Spleen (tissue), 7 donors: ENCODE measurements at regions not wholly inside any gene's neighbourhood (a gene's known extent, or its start where the extent isn't known, plus 50 kb on each side); places are given as distances from the start of the nearest gene placed in this dataset.

ENCODE experiments used
- POLR2A ChIP-seq, 3 donors: fragments of 450-650 bp; IDR thresholded peaks; one replicate each; pipeline ENCODE4 v1.5.1; 2017; ENCODE audit warnings: antibody characterized with exemption in 3 of 3, mild to moderate bottlenecking in 1 of 3
- POLR2AphosphoS5 ChIP-seq, 3 donors: sonication (generic); formaldehyde crosslinking; IDR thresholded peaks; one replicate each; pipeline ENCODE4 v1.5.1; 2017; ENCODE audit warnings: antibody characterized with exemption in 3 of 3
- TF ChIP-seq, protein P1 (sequence below), 11 experiments: fragments of 200-600 bp in 7 of 11; fragments of 450-650 bp in 4 of 11; sonication (generic) in 4 of 11; IDR thresholded peaks in 8 of 11; conservative IDR thresholded peaks in 3 of 11; 1 replicate in 7 of 11; 2 replicates in 4 of 11; pipeline versions ENCODE4 v1.4.0 to v1.8.0; 2016 to 2021; ENCODE audit warnings: antibody characterized with exemption in 11 of 11, inconsistent platforms in 4 of 11, mild to moderate bottlenecking in 1 of 11
- donor health status: DM: no; HTN: no; CAD: no; lungs with moderate emphysema.
- donor health status: DM: no; HTN: no; CAD: no.
- donor health status: DM: no; HTN: no; CAD: no.

DNA sequence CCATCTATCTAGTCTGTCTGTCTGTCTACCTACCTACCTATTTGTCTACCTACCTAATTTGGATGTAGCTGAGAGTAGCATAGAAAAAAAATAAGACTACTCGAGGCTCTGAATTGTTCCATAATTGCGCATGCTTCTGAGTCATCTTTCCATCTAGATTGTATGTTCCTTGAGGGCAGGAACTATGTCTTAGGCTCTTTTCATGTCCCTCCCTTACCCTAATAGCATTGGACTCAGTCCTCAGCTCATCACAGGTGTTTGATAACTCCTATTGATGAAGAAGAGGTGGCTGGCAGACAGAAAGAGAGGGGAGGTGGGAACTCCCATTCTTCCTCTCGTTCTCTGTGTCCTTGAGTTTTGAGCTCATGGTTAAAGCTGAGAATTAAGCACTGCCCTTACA lies 263.7 kb downstream of the TTC6 start:
- TF ChIP-seq POLR2A (IDR thresholded peaks at IDR 0.05) (no peak), POLR2AphosphoS5 (IDR thresholded peaks at IDR 0.05) (no peak)
- TF ChIP-seq, protein P1, sequence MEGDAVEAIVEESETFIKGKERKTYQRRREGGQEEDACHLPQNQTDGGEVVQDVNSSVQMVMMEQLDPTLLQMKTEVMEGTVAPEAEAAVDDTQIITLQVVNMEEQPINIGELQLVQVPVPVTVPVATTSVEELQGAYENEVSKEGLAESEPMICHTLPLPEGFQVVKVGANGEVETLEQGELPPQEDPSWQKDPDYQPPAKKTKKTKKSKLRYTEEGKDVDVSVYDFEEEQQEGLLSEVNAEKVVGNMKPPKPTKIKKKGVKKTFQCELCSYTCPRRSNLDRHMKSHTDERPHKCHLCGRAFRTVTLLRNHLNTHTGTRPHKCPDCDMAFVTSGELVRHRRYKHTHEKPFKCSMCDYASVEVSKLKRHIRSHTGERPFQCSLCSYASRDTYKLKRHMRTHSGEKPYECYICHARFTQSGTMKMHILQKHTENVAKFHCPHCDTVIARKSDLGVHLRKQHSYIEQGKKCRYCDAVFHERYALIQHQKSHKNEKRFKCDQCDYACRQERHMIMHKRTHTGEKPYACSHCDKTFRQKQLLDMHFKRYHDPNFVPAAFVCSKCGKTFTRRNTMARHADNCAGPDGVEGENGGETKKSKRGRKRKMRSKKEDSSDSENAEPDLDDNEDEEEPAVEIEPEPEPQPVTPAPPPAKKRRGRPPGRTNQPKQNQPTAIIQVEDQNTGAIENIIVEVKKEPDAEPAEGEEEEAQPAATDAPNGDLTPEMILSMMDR (IDR thresholded peaks at IDR 0.05 in 8 of 11, conservative IDR thresholded peaks at IDR 0.05 in 3 of 11) = no peak
